Sigmoid colon (tissue), 3 donors: ENCODE measurements at regions not wholly inside any gene's neighbourhood (a gene's known extent, or its start where the extent isn't known, plus 50 kb on each side); places are given as distances from the start of the nearest gene placed in this dataset.

Source experiments
- CTCF ChIP-seq, 4 experiments: fragments of 450-650 bp in 3 of 4; fragments of 200-600 bp in 1 of 4; IDR thresholded peaks; one replicate each; pipeline ENCODE4 v1.5.1; 2016 to 2019; ENCODE audit warnings: antibody characterized with exemption in 4 of 4, mild to moderate bottlenecking in 3 of 4, moderate library complexity in 2 of 4
- POLR2A ChIP-seq, 2 donors: fragments of 450-650 bp; IDR thresholded peaks; one replicate each; pipeline ENCODE4 v1.6.1; 2016; ENCODE audit warnings: antibody characterized with exemption in 2 of 2, mild to moderate bottlenecking in 2 of 2, moderate library complexity in 2 of 2

DNA sequence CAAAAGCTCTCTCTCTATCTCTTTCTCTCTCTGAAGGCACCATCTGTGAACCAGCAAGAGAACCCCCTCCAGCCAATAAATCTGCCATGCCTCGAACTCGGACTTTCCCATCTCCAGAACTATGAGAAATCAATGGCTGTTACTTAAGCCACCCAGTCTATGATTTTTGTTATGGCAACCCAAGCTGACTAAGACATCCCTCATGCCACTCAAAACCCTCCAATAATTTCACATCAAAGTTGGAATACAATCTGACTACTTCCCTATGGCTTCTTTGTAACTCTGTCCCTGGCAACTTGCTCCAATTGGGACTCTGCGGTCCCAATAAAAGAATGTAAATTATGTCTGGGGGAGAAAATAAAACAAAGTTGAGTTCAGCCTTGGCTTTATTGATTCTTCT is 265.7 kb downstream of the SHOX start:
- TF ChIP-seq POLR2A (IDR thresholded peaks at IDR 0.05) (no peak), CTCF (IDR thresholded peaks at IDR 0.05) (no peak)
